Effector memory CD8-positive, alpha-beta T cell (primary cell): ENCODE measurements at regions not wholly inside any gene's neighbourhood (a gene's known extent, or its start where the extent isn't known, plus 50 kb on each side); places are given as distances from the start of the nearest gene placed in this dataset.
A peak's percentile ranks its signal among the peaks of the same experiment; 100 is the strongest.
"Not testable (repeated sequence)": the region's sequence is repeated elsewhere in the genome, so short reads cannot be mapped to it uniquely, and the experiment has no call there.

ENCODE experiments used
- ATAC-seq: fragments of 150-1000 bp; cut with Tn5 transposase; replicated peaks from 2 replicates; pipeline ENCODE4 v1.10.0; 2021; ENCODE audit warnings: mild to moderate bottlenecking, moderate library complexity
- DNase-seq, 3 experiments: peaks; one replicate each; pipeline ENCODE4 v3.0.0; 2021
- H3K27ac Mint-ChIP-seq, 2 donors: one replicate each; pipeline ENCODE4 v1.8.0; 2022; ENCODE audit warnings: mild to moderate bottlenecking in 2 of 2, mixed read lengths in 2 of 2, moderate library complexity in 2 of 2
- H3K27me3 Mint-ChIP-seq, 2 donors: one replicate each; pipeline ENCODE4 v1.8.0; 2022; ENCODE audit warnings: mixed read lengths in 2 of 2
- H3K36me3 Mint-ChIP-seq: one replicate; pipeline ENCODE4 v1.8.0; 2022; ENCODE audit warnings: mild to moderate bottlenecking, moderate library complexity, mixed read lengths; ENCODE audit not compliant: insufficient read depth
- H3K4me1 Mint-ChIP-seq, 2 donors: one replicate each; pipeline ENCODE4 v1.8.0; 2022; ENCODE audit warnings: low read depth in 2 of 2, mixed read lengths in 2 of 2
- H3K4me3 Mint-ChIP-seq, 2 donors: one replicate each; pipeline ENCODE4 v1.8.0; 2022; ENCODE audit warnings: mild to moderate bottlenecking in 2 of 2, mixed read lengths in 2 of 2, moderate library complexity in 2 of 2
- H3K9me3 Mint-ChIP-seq, 2 donors: one replicate each; pipeline ENCODE4 v1.8.0; 2022; ENCODE audit warnings: mixed read lengths in 2 of 2

DNA sequence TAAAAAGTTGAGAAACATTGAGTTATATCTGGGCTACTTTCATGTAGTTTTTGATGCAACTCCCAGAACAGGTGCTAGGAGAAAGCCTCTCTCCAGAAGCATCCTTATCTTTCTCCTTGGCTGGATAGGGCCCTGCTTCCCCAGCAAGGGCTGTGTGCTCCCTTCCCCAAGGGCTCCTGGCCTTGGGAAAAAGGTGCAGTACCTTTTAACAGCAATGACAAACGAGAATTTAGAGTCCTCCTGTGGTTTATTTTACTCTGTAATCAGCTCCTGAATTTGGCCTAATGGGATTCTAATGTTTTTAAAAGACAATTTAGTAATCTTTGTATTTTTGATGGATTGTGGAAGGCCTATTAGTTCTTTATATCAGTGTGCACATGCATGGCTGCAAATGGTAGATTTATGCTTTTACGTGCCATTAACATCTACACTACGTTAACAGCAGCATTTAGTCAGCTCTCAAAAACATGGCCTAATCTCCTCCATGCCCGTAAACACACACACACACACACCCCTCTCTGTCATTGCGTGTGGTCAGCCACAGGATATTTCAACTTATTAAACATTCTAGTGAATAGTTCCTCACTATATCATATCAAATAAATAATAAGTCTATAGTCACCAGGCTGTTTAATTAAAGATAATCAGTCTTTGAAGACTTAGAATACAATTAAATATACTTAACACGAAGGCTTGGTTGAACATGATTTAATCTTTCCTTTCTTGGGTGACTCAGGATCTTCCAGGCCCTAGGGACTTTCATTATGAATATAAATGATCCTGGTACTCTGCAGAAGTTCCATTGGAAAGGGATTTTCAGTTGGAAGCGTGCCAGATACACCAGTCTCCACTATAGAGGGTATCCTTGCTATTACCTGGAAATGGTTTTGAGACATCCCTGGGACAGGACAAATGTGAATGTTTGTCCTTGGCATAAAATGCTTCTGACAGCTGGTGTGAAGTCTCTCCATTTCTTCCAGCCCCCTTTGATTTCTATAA is 181.4 kb upstream of the PWP1 start:
- DNase-seq, result no peak
- peaks cover 6 to 27% of the 10 kb centered on the region in 2 donors for H3K27me3 Mint-ChIP-seq
- H3K9me3 Mint-ChIP-seq, result no peaks in the 10 kb centered on the region
- H3K27ac Mint-ChIP-seq, result no peak overlapping the region
- H3K36me3 Mint-ChIP-seq, result no peaks in the 10 kb centered on the region
- no peak for ATAC-seq
- no peak overlapping the region for H3K4me3 Mint-ChIP-seq
- H3K4me1 Mint-ChIP-seq, result peaks cover 3 to 11% of the 10 kb centered on the region in 2 donors

GRCh38 chr12:107509421-107509820 is 176.2 kb upstream of the PWP1 start:
- no peaks in the 10 kb centered on the region for H3K9me3 Mint-ChIP-seq
- H3K27ac Mint-ChIP-seq, result no peak overlapping the region
- H3K27me3 Mint-ChIP-seq, result peaks cover 13 to 14% of the 10 kb centered on the region in 2 donors
- no peak overlapping the region for H3K4me3 Mint-ChIP-seq
- no peak for DNase-seq
- H3K36me3 Mint-ChIP-seq, result peaks cover 2% of the 10 kb centered on the region
- peaks cover 5 to 8% of the 10 kb centered on the region in 2 donors for H3K4me1 Mint-ChIP-seq
- no peak for ATAC-seq

- Mint-ChIP-seq H3K9me3 (no peaks in the 10 kb centered on the region), H3K4me1 (peaks cover 9 to 12% of the 10 kb centered on the region in 2 donors), H3K27ac (no peak overlapping the region), H3K27me3 (peaks cover 13 to 14% of the 10 kb centered on the region in 2 donors), H3K4me3 (no peak overlapping the region), H3K36me3 (peaks cover 2% of the 10 kb centered on the region)
- ATAC-seq, result no peak
- no peak for DNase-seq
Measured at GRCh38 chr12:107510211-107510610, 175.4 kb upstream of the PWP1 start.

DNA sequence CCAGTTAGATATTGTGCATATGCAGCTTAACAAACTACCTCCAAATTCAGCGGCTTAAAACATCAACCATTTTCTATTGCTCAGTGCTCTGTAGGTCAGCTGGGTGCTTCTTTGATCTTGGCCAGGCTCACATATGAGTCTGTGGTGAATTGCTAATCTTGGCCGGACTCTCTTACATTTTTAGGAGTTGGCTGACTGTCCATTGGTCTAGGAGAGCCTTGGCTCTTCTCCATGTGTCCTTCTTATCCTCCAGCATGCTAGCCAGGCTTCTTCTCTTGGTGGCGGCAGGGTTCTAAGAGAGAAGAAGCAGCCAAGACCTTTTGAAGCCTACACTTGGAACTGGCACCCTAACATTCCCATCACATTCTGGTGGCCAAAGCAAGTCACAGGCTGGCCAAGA is 174.3 kb upstream of the PWP1 start:
- ATAC-seq (no peak), DNase-seq (no peak)
- H3K9me3 Mint-ChIP-seq, result no peaks in the 10 kb centered on the region
- peaks cover 13 to 14% of the 10 kb centered on the region in 2 donors for H3K27me3 Mint-ChIP-seq
- no peak overlapping the region for H3K27ac Mint-ChIP-seq
- H3K36me3 Mint-ChIP-seq, result peaks cover 7% of the 10 kb centered on the region
- no peak overlapping the region for H3K4me3 Mint-ChIP-seq
- H3K4me1 Mint-ChIP-seq, result peaks cover 14 to 17% of the 10 kb centered on the region in 2 donors

- DNase-seq (no peak), ATAC-seq (no peak)
- Mint-ChIP-seq H3K4me3 (no peak overlapping the region), H3K27me3 (peaks cover 9 to 13% of the 10 kb centered on the region in 2 donors), H3K36me3 (peaks cover 7% of the 10 kb centered on the region), H3K27ac (no peak overlapping the region), H3K9me3 (no peaks in the 10 kb centered on the region), H3K4me1 (peaks cover 16 to 17% of the 10 kb centered on the region in 2 donors)
Measured at GRCh38 chr12:107512391-107512790, 173.2 kb upstream of the PWP1 start.

DNA sequence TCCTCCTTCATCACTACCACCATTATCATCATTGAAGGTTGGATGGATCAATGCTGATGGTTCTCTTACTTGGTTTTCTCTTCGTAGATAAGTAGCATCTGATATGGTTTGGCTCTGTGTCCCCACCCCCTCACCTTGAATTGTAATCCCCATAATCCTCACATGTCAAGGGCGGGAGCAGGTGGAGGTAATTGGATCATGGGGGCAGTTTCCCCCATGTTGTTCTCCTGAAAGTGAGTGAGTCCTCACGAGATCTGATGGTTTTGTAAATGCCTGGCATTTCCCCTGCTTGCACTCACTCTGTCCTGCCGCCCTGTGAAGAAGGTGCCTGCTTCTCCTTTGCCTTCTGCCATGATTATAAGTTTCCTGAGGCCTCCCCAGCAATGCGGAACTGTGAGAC is 172.4 kb upstream of the PWP1 start:
- no peak for DNase-seq
- ATAC-seq, result no peak
- no peaks in the 10 kb centered on the region for H3K9me3 Mint-ChIP-seq
- no peak overlapping the region for H3K27ac Mint-ChIP-seq
- H3K4me1 Mint-ChIP-seq, result peaks cover 16 to 17% of the 10 kb centered on the region in 2 donors
- peaks cover 7% of the 10 kb centered on the region for H3K36me3 Mint-ChIP-seq
- no peak overlapping the region for H3K4me3 Mint-ChIP-seq
- peaks cover under 1 to 7% of the 10 kb centered on the region in 2 donors for H3K27me3 Mint-ChIP-seq

GRCh38 chr12:107513636-107514400 is 171.8 kb upstream of the PWP1 start:
- ATAC-seq, result no peak
- Mint-ChIP-seq H3K36me3 (peaks cover 7% of the 10 kb centered on the region), H3K4me3 (no peak overlapping the region), H3K27me3 (peaks cover 0 to 7% of the 10 kb centered on the region in 2 donors), H3K27ac (no peak overlapping the region), H3K4me1 (peaks cover 16 to 17% of the 10 kb centered on the region in 2 donors), H3K9me3 (no peaks in the 10 kb centered on the region)
- no peak for DNase-seq

GRCh38 chr12:107514887-107515445 is 170.6 kb upstream of the PWP1 start:
- Mint-ChIP-seq H3K27me3 (peaks cover 0 to 7% of the 10 kb centered on the region in 2 donors), H3K4me3 (no peak overlapping the region), H3K4me1 (peaks cover 16 to 17% of the 10 kb centered on the region in 2 donors), H3K27ac (peak overlapping the region in 1 of 2 donors; percentile 68), H3K36me3 (peaks cover 9% of the 10 kb centered on the region), H3K9me3 (no peaks in the 10 kb centered on the region)
- DNase-seq (no peak), ATAC-seq (no peak)

DNA sequence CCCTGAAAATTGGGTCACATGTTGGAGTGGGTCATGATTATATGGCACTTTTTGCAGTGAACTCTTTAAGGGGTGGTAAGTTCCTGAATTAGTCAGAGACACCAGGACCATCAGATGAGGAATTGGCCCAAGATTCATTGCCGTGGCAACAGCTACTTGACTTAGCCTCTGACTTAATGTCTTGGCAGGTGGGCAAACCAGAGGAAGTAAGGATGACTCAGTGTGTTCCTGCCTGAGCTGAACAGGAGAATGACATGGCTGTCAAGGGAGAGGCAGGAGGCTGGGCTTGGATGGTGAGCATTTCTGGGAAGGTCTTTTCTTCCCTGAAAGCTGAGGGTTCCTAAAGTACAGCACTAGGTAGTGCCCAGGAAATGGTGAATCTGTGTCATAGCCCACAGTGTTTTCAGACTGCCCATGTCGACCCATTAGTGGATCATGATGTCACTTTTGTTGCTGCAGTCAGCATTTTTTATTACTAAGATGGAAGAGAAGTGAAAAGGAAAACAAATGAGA is 170.1 kb upstream of the PWP1 start:
- Mint-ChIP-seq H3K27ac (peak overlapping the region in 1 of 2 donors; percentile 68), H3K27me3 (peaks cover 0 to 7% of the 10 kb centered on the region in 2 donors), H3K9me3 (no peaks in the 10 kb centered on the region), H3K36me3 (peaks cover 10% of the 10 kb centered on the region), H3K4me1 (peaks cover 16 to 17% of the 10 kb centered on the region in 2 donors), H3K4me3 (no peak overlapping the region)
- no peak for DNase-seq
- no peak for ATAC-seq

GRCh38 chr12:107517816-107518215 is 167.8 kb upstream of the PWP1 start:
- H3K4me3 Mint-ChIP-seq, H3K9me3 Mint-ChIP-seq, H3K27me3 Mint-ChIP-seq, ATAC-seq, H3K36me3 Mint-ChIP-seq, DNase-seq, H3K27ac Mint-ChIP-seq: not testable (repeated sequence)
- H3K4me1 Mint-ChIP-seq, result peaks cover 16 to 17% of the 10 kb centered on the region in 2 donors

DNA sequence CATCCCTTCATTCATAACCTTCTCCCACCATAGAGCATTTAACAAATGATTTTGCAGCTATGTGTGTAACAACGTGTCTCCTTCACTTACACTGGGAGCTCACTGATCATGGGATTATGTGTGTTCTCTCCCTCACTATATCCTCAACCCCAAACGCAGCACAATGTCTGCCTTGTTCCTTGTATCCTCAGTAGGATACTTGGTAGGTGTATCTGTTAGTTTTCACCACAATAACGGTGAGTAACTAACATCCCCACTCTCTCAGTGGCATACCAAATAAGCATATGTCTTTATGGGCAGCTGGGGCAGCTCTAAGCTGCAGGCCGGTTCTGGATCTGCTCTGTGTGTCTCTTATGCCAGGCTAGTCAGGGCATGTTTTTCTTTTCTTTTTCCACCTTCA is 166.7 kb upstream of the PWP1 start:
- Mint-ChIP-seq H3K4me3 (no peak overlapping the region), H3K36me3 (peaks cover 7% of the 10 kb centered on the region), H3K4me1 (peaks cover 9 to 11% of the 10 kb centered on the region in 2 donors)

DNA sequence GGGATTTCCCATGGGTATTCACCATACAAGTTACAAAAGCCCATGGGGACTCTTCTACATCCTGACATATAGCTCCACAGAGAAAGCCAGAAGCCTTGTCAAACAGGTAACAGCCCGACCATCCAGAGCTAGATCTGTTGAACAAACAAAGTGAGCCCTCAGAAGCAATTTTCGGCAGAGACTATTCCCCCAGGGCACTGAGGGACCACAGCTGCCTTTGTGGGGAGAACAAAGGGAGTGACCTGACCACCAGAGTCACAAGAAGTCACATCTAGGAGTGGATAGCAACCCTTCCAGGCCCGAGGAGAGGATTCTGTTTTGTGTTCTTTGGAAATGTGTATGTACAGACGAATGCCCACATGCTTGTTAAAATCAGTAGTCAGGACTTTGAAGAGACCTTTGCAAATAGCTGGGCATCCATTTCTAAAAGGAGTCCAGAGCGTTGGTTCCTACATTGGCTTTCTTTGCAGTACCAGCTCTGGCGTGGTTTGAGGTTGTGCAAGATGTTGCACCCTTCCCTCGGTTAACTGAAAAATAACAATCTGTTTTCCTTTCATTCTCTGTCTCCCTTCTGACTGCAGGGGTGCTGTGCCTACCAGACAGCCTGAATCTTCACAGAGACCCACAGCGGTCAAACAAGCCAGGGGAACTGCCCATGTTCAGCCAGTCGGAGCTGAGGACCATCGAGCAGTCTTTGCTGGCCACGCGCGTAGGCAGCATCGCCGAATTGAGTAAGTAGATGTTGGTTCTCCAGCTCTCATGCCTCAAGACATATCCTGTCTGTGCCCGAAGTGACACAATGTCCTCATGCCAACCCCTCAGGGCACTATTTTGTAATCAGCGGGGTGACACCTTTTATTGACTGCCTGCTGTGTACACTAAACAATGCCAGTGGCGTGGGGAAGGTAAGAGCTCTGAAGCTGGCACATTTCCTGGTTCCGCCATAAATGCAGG is 165.4 kb upstream of the PWP1 start:
- no peak overlapping the region for H3K27ac Mint-ChIP-seq
- peaks cover 2 to 7% of the 10 kb centered on the region in 2 donors for H3K9me3 Mint-ChIP-seq
- no peak for ATAC-seq
- no peak overlapping the region for H3K4me3 Mint-ChIP-seq
- peaks cover 6 to 7% of the 10 kb centered on the region in 2 donors for H3K4me1 Mint-ChIP-seq
- no peak for DNase-seq
- H3K27me3 Mint-ChIP-seq, result no peaks in the 10 kb centered on the region
- peaks cover 7% of the 10 kb centered on the region for H3K36me3 Mint-ChIP-seq

More for the DNA sequence above, 166.7 kb upstream of the PWP1 start:
- no peak overlapping the region for H3K27ac Mint-ChIP-seq
- H3K27me3 Mint-ChIP-seq, result no peaks in the 10 kb centered on the region
- ATAC-seq, result no peak
- H3K9me3 Mint-ChIP-seq, result peaks cover 2 to 7% of the 10 kb centered on the region in 2 donors
- DNase-seq, result no peak
